Liver (tissue), 8 donors: ENCODE measurements at regions not wholly inside any gene's neighbourhood (a gene's known extent, or its start where the extent isn't known, plus 50 kb on each side); places are given as distances from the start of the nearest gene placed in this dataset.

Experiments
- DNase-seq: peaks from one replicate; pipeline ENCODE4 v3.0.0-alpha.2; 2017; ENCODE audit warnings: low spot score
- H3K27ac ChIP-seq, 2 donors: one replicate each; pipeline ENCODE4 v1.7.0; 2013; ENCODE audit warnings: inconsistent platforms in 2 of 2, low read length in 2 of 2, control low read depth in 1 of 2, low read depth in 1 of 2, mild to moderate bottlenecking in 1 of 2
- H3K27me3 ChIP-seq, 4 donors: one replicate each; pipeline versions ENCODE4 v1.6.1 to v1.7.0; 2013; ENCODE audit warnings: low read length in 3 of 4, inconsistent platforms in 1 of 4, mild to moderate bottlenecking in 1 of 4, moderate library complexity in 1 of 4; ENCODE audit not compliant: control insufficient read depth in 4 of 4, insufficient read depth in 4 of 4
- H3K36me3 ChIP-seq, 4 donors: one replicate each; pipeline versions ENCODE4 v1.6.1 to v1.7.0; 2013; ENCODE audit warnings: low read length in 3 of 4, mild to moderate bottlenecking in 3 of 4, low read depth in 1 of 4, moderate library complexity in 1 of 4; ENCODE audit not compliant: control insufficient read depth in 4 of 4, insufficient read depth in 3 of 4
- H3K4me1 ChIP-seq, 4 donors: one replicate each; pipeline versions ENCODE4 v1.6.1 to v1.7.0; 2013; ENCODE audit warnings: low read length in 3 of 4, mild to moderate bottlenecking in 3 of 4, moderate library complexity in 1 of 4; ENCODE audit not compliant: control insufficient read depth in 4 of 4, insufficient read depth in 4 of 4
- H3K4me3 ChIP-seq, 3 donors: one replicate each; pipeline versions ENCODE4 v1.6.1 to v1.7.0; 2013; ENCODE audit warnings: low read length in 3 of 3, control low read depth in 1 of 3, low read depth in 1 of 3, mild to moderate bottlenecking in 1 of 3
- H3K9ac ChIP-seq, 2 donors: one replicate each; pipeline ENCODE4 v1.7.0; 2013; ENCODE audit warnings: low read length in 2 of 2, mild to moderate bottlenecking in 2 of 2, moderate library complexity in 2 of 2, control low read depth in 1 of 2, low read depth in 1 of 2
- H3K9me3 ChIP-seq, 4 donors: one replicate each; pipeline versions ENCODE4 v1.6.1 to v1.7.0; 2013; ENCODE audit warnings: low read length in 3 of 4; ENCODE audit not compliant: control insufficient read depth in 4 of 4
- ATF3 ChIP-seq: IDR thresholded peaks from 2 replicates; pipeline ENCODE4 v1.6.1; 2016; ENCODE audit warnings: antibody characterized with exemption
- CTCF ChIP-seq: fragments of 150-350 bp; IDR thresholded peaks from 2 replicates; pipeline ENCODE4 v1.5.1; 2017; ENCODE audit warnings: improper control_type of control experiment, low read depth, low read length; ENCODE audit not compliant: missing input control
- EGR1 ChIP-seq, 2 donors: IDR thresholded peaks; 2 replicates each; pipeline ENCODE4 v1.6.1; 2016 to 2018; ENCODE audit warnings: antibody characterized with exemption in 2 of 2, low read depth in 2 of 2
- FOXA2 ChIP-seq: IDR thresholded peaks from 2 replicates; pipeline ENCODE4 v1.6.1; 2016; ENCODE audit warnings: antibody characterized with exemption
- GABPA ChIP-seq, 2 donors: IDR thresholded peaks in 1 of 2; conservative IDR thresholded peaks in 1 of 2; 2 replicates each; pipeline ENCODE4 v1.6.1; 2016; ENCODE audit warnings: antibody characterized with exemption in 2 of 2, mild to moderate bottlenecking in 1 of 2, moderate library complexity in 1 of 2
- HNF4A ChIP-seq, 2 donors: conservative IDR thresholded peaks; 2 replicates each; pipeline ENCODE4 v1.6.1; 2016; ENCODE audit warnings: antibody characterized with exemption in 2 of 2, mild to moderate bottlenecking in 2 of 2
- HNF4G ChIP-seq: IDR thresholded peaks from 2 replicates; pipeline ENCODE4 v1.6.1; 2016; ENCODE audit warnings: antibody characterized with exemption
- JUND ChIP-seq, 2 donors: IDR thresholded peaks; 2 replicates each; pipeline ENCODE4 v1.6.1; 2016; ENCODE audit warnings: antibody characterized with exemption in 2 of 2
- MAX ChIP-seq: IDR thresholded peaks from 2 replicates; pipeline ENCODE4 v1.6.1; 2016; ENCODE audit warnings: antibody characterized with exemption
- NR2F2 ChIP-seq: IDR thresholded peaks from 2 replicates; pipeline ENCODE4 v1.6.1; 2016; ENCODE audit warnings: antibody characterized with exemption
- RAD21 ChIP-seq, 2 donors: IDR thresholded peaks; 2 replicates each; pipeline ENCODE4 v1.6.1; 2016; ENCODE audit warnings: antibody characterized with exemption in 2 of 2, mild to moderate bottlenecking in 2 of 2
- REST ChIP-seq: IDR thresholded peaks from 2 replicates; pipeline ENCODE4 v1.6.1; 2016; ENCODE audit warnings: antibody characterized with exemption, mild to moderate bottlenecking
- RXRA ChIP-seq, 2 donors: IDR thresholded peaks; 2 replicates each; pipeline ENCODE4 v1.6.1; 2017 to 2018; ENCODE audit warnings: antibody characterized with exemption in 2 of 2, mild to moderate bottlenecking in 1 of 2
- SP1 ChIP-seq: IDR thresholded peaks from 2 replicates; pipeline ENCODE4 v1.6.1; 2018; ENCODE audit warnings: antibody characterized with exemption, mild to moderate bottlenecking
- YY1 ChIP-seq: IDR thresholded peaks from 2 replicates; pipeline ENCODE4 v1.6.1; 2016; ENCODE audit warnings: antibody characterized with exemption, mild to moderate bottlenecking
- WGBS: extraction: QIAGEN DNeasy Blood & Tissue Kit; methylation state at CpG from one replicate; pipeline ENCODE4 v1.1.7; 2013; 5-methylcytosine and 5-hydroxymethylcytosine counted together
- donor health status: healthy.
- donor health status: healthy.
- donor health status: healthy.
- donor health status: healthy.
- donor health status: healthy.

GRCh38 chr1:198867182-198867581 lies 228.3 kb downstream of the PTPRC start:
- no peak overlapping the region for H3K9ac ChIP-seq
- no peak for TF ChIP-seq HNF4A (conservative IDR thresholded peaks at IDR 0.05)
- no peak for TF ChIP-seq YY1
- no peak for TF ChIP-seq REST
- no peak for TF ChIP-seq FOXA2
- no peak for TF ChIP-seq GABPA (IDR thresholded peaks at IDR 0.05 in 1 of 2, conservative IDR thresholded peaks at IDR 0.05 in 1 of 2)
- no peak for TF ChIP-seq NR2F2
- no peak for TF ChIP-seq HNF4G
- TF ChIP-seq RXRA (IDR thresholded peaks at IDR 0.05): no peak
- TF ChIP-seq MAX: no peak
- TF ChIP-seq SP1: no peak
- no peak for TF ChIP-seq EGR1 (IDR thresholded peaks at IDR 0.05; ENCODE audit: low read depth in 2 of 2)
- TF ChIP-seq JUND (IDR thresholded peaks at IDR 0.05): no peak
- TF ChIP-seq ATF3: no peak
- no peak for TF ChIP-seq CTCF
- TF ChIP-seq RAD21 (IDR thresholded peaks at IDR 0.05): no peak
- WGBS: 84% methylated on average over 6 of the region's 6 CpGs
- no peaks in the 10 kb centered on the region for H3K27me3 ChIP-seq
- H3K9me3 ChIP-seq: no peaks in the 10 kb centered on the region
- no peak overlapping the region for H3K4me3 ChIP-seq
- H3K36me3 ChIP-seq: no peaks in the 10 kb centered on the region
- no peak for DNase-seq
- H3K27ac ChIP-seq: no peak overlapping the region
- H3K4me1 ChIP-seq: no peaks in the 10 kb centered on the region

- Histone ChIP-seq H3K9me3 (no peaks in the 10 kb centered on the region), H3K27ac (no peak overlapping the region), H3K4me3 (no peak overlapping the region), H3K9ac (no peak overlapping the region), H3K36me3 (no peaks in the 10 kb centered on the region), H3K4me1 (no peaks in the 10 kb centered on the region), H3K27me3 (no peaks in the 10 kb centered on the region)
- no peak for TF ChIP-seq REST
- no peak for TF ChIP-seq HNF4A (conservative IDR thresholded peaks at IDR 0.05)
- no peak for TF ChIP-seq MAX
- no peak for TF ChIP-seq NR2F2
- TF ChIP-seq CTCF: no peak
- no peak for TF ChIP-seq HNF4G
- WGBS: 84% methylated on average over 2 of the region's 2 CpGs
- no peak for DNase-seq
Measured at GRCh38 chr1:198873696-198874230, 234.9 kb downstream of the PTPRC start.
